Adrenal gland (tissue), 9 donors: ENCODE measurements at regions not wholly inside any gene's neighbourhood (a gene's known extent, or its start where the extent isn't known, plus 50 kb on each side); places are given as distances from the start of the nearest gene placed in this dataset.

ENCODE experiments used
- DNase-seq, 7 donors: peaks; one replicate each; pipeline ENCODE4 v3.0.0-alpha.2; 2019 to 2020
- H3K27ac ChIP-seq, 5 donors: fragments of 200-600 bp; sonication (generic) in 4 of 5; 1 replicate in 3 of 5; 2 replicates in 2 of 5; pipeline versions ENCODE4 v1.5.1 to v1.8.0; 2016 to 2020; ENCODE audit warnings: mild to moderate bottlenecking in 1 of 5
- H3K27me3 ChIP-seq: fragments of 200-600 bp; 2 replicates; pipeline ENCODE4 v1.8.0; 2021
- H3K36me3 ChIP-seq, 2 donors: fragments of 200-600 bp; replicated peaks in 1 of 2; 1 replicate in 1 of 2; 2 replicates in 1 of 2; pipeline versions ENCODE4 v1.5.1 to v1.8.0; 2018 to 2022
- H3K4me1 ChIP-seq, 2 donors: fragments of 200-600 bp; replicated peaks in 1 of 2; 1 replicate in 1 of 2; 2 replicates in 1 of 2; pipeline versions ENCODE4 v1.5.1 to v1.8.0; 2018 to 2021
- H3K4me3 ChIP-seq, 4 donors: fragments of 200-600 bp; sonication (generic) in 3 of 4; one replicate each; pipeline ENCODE4 v1.5.1; 2016 to 2018
- H3K9me3 ChIP-seq, 3 donors: fragments of 200-600 bp; sonication (generic) in 1 of 3; replicated peaks in 1 of 3; 1 replicate in 2 of 3; 2 replicates in 1 of 3; pipeline versions ENCODE4 v1.5.1 to v1.8.0; 2016 to 2021
- POLR2A ChIP-seq, 2 donors: fragments of 450-650 bp; IDR thresholded peaks; one replicate each; pipeline ENCODE4 v1.6.1; 2017; ENCODE audit warnings: antibody characterized with exemption in 2 of 2, mild to moderate bottlenecking in 2 of 2, moderate library complexity in 1 of 2
- WGBS, 4 donors: extraction: QIAGEN DNeasy Blood & Tissue Kit in 2 of 4; methylation state at CpG; one replicate each; pipeline versions ENCODE4 v1.1.5 to v1.1.7; 2013 to 2017; 5-methylcytosine and 5-hydroxymethylcytosine counted together
- intact Hi-C, 2 donors: fragments of 100-400 bp; cut with DNase I; formaldehyde crosslinking; loops; one replicate each; pipeline versions ENCODE4 v1.14.1 to v1.15.0; 2022 to 2023
- TF ChIP-seq, protein P1 (sequence below), 6 experiments: fragments of 450-650 bp in 4 of 6; fragments of 200-600 bp in 2 of 6; sonication (generic) in 1 of 6; IDR thresholded peaks; 1 replicate in 5 of 6; 2 replicates in 1 of 6; pipeline versions ENCODE4 v1.5.1 to v1.8.0; 2016 to 2021; ENCODE audit warnings: antibody characterized with exemption in 6 of 6, mild to moderate bottlenecking in 2 of 6, moderate library complexity in 1 of 6
- donor health status: healthy with polysubstance abuse.
- donor health status: Bipolar disorder and iron deficiency.
- donor health status: DM: yes; HTN: yes; CAD: no.
- donor health status: DM: no; HTN: no; CAD: no.
- donor health status: DM: no; HTN: no; CAD: no.

DNA sequence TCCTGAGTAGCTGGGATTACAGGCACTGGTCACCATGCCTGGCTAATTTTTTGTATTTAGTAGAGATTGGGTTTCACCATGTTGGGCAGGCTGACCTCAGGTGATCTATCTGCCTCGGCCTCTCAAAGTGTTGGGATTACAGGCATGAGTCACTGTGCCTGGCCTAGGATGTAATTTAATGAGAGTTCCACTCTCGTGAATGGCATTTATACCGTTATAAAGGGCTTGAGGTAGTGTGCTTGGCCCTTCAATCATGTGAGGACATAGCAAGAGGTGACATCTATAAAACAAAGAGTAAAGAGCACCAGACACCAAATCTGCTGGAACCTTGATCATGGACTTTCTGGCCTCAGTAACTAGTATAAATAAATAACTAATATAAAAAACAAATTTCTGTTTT is 93.5 kb upstream of the PPP1R9A start:
- DNase-seq, result no peak
- H3K36me3 ChIP-seq, result no peaks in the 10 kb centered on the region
- intact Hi-C loops, result no loop called here
- H3K27ac ChIP-seq, result no peak overlapping the region
- WGBS, 4 donors, result 77 to 88% (median 82%) methylated on average over 3 of the region's 3 CpGs
- peaks cover 0 to 7% (median 0%) of the 10 kb centered on the region in 3 donors for H3K9me3 ChIP-seq
- TF ChIP-seq, protein P1, sequence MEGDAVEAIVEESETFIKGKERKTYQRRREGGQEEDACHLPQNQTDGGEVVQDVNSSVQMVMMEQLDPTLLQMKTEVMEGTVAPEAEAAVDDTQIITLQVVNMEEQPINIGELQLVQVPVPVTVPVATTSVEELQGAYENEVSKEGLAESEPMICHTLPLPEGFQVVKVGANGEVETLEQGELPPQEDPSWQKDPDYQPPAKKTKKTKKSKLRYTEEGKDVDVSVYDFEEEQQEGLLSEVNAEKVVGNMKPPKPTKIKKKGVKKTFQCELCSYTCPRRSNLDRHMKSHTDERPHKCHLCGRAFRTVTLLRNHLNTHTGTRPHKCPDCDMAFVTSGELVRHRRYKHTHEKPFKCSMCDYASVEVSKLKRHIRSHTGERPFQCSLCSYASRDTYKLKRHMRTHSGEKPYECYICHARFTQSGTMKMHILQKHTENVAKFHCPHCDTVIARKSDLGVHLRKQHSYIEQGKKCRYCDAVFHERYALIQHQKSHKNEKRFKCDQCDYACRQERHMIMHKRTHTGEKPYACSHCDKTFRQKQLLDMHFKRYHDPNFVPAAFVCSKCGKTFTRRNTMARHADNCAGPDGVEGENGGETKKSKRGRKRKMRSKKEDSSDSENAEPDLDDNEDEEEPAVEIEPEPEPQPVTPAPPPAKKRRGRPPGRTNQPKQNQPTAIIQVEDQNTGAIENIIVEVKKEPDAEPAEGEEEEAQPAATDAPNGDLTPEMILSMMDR (IDR thresholded peaks at IDR 0.05), result no peak
- TF ChIP-seq POLR2A (IDR thresholded peaks at IDR 0.05), result no peak
- no peaks in the 10 kb centered on the region for H3K4me1 ChIP-seq
- no peaks in the 10 kb centered on the region for H3K27me3 ChIP-seq
- H3K4me3 ChIP-seq, result no peak overlapping the region

DNA sequence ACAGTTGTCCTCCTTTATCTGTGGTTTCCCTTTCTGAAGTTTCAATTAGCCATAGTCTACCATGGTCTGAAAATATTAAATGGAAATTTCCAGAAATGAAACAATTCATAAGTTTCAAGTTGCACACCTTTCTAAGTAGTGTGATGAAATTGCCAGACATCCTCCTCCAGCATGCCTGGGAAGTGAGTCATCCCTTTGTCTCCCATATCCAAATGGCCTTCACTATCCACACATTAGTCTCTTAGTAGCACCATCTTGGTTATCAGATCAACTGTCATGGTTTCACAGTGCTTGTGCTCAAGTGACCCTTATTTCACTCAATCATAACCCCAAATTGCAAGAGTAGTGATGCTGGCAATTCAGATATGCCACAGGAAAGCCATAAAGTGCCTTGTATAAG is 83.4 kb upstream of the PPP1R9A start:
- Histone ChIP-seq H3K36me3 (no peaks in the 10 kb centered on the region), H3K9me3 (no peaks in the 10 kb centered on the region), H3K27me3 (no peaks in the 10 kb centered on the region), H3K4me1 (no peaks in the 10 kb centered on the region), H3K4me3 (no peak overlapping the region), H3K27ac (no peak overlapping the region)
- peak in 2 of 7 donors; percentile 12 to 20 for DNase-seq
- intact Hi-C loops, result no loop called here
- TF ChIP-seq, protein P1 (IDR thresholded peaks at IDR 0.05), result no peak
- TF ChIP-seq POLR2A (IDR thresholded peaks at IDR 0.05), result no peak

- no peak for DNase-seq
- Histone ChIP-seq H3K9me3 (no peaks in the 10 kb centered on the region), H3K27me3 (no peaks in the 10 kb centered on the region), H3K4me3 (no peak overlapping the region), H3K27ac (no peak overlapping the region), H3K36me3 (no peaks in the 10 kb centered on the region), H3K4me1 (no peaks in the 10 kb centered on the region)
- WGBS, 4 donors, result 91 to 95% (median 92%) methylated on average over 4 of the region's 4 CpGs
- intact Hi-C loops, result no loop called here
- no peak for TF ChIP-seq POLR2A (IDR thresholded peaks at IDR 0.05)
- TF ChIP-seq, protein P1 (IDR thresholded peaks at IDR 0.05), result no peak
Observed at GRCh38 chr7:94829987-94830386, 77.4 kb upstream of the PPP1R9A start.

GRCh38 chr7:94832051-94832450 is 75.3 kb upstream of the PPP1R9A start:
- Histone ChIP-seq H3K4me3 (no peak overlapping the region), H3K9me3 (peaks cover 0 to 7% (median 0%) of the 10 kb centered on the region in 3 donors)
- WGBS, 4 donors, result 80 to 86% (median 84%) methylated on average over 4 of the region's 4 CpGs

More at GRCh38 chr7:94832051-94832450, 75.3 kb upstream of the PPP1R9A start:
- DNase-seq, result no peak
- no peaks in the 10 kb centered on the region for H3K36me3 ChIP-seq
- H3K4me1 ChIP-seq, result no peaks in the 10 kb centered on the region
- no peak overlapping the region for H3K27ac ChIP-seq
- intact Hi-C loops, result no loop called here
- TF ChIP-seq, protein P1 (IDR thresholded peaks at IDR 0.05), result no peak
- TF ChIP-seq POLR2A (IDR thresholded peaks at IDR 0.05), result no peak
- no peaks in the 10 kb centered on the region for H3K27me3 ChIP-seq
